Choroid plexus epithelial cell (primary cell): ENCODE measurements at regions not wholly inside any gene's neighbourhood (a gene's known extent, or its start where the extent isn't known, plus 50 kb on each side); places are given as distances from the start of the nearest gene placed in this dataset.

ENCODE experiments used
- DNase-seq: peaks from one replicate; pipeline ENCODE4 v3.0.0-alpha.2; 2010; ENCODE audit warnings: low read depth
- H3K4me3 ChIP-seq: 2 replicates; pipeline ENCODE4 v1.5.1; 2011; ENCODE audit warnings: low read depth, mild to moderate bottlenecking, control low read depth, low read length, moderate library complexity
- TF ChIP-seq, protein P1 (sequence below): conservative IDR thresholded peaks from 2 replicates; pipeline ENCODE4 v1.5.1; 2011; ENCODE audit warnings: low read depth, mild to moderate bottlenecking, control low read depth, inconsistent platforms, low read length, moderate library complexity

DNA sequence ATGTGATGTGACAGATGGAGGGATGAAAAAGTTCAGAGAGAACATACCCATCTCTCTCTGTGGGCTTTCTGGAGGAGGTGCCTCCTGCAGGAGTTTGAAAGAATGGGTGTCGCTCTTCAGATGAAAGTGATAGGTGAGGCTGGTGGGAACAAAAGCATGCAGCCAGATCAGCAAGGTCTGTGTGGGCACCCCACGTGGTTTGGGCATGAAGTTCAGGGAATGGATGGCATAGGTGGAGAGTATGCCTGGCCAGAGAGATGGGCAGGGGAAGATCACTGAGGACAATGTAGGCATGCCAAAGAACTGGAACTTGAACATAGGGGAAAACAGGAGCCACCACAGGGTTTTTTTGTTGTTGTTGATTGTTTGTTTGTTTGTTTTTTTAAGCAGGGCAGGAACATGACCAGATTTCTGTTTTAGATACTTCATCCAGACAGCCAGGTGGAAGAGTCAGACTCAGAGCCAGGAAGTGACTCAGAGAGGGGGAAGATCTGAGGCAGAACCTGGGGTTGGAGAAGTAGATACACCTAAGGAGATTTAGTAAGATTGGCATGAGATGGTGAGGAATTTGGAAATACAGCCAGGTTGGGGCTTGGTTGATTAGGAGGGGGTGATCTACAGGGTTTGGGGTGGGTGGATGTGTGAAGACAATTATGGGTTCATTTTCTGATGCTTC is 64.8 kb upstream of the CLSTN2 start:
- no peak for DNase-seq
- no peak overlapping the region for H3K4me3 ChIP-seq
- TF ChIP-seq, protein P1, sequence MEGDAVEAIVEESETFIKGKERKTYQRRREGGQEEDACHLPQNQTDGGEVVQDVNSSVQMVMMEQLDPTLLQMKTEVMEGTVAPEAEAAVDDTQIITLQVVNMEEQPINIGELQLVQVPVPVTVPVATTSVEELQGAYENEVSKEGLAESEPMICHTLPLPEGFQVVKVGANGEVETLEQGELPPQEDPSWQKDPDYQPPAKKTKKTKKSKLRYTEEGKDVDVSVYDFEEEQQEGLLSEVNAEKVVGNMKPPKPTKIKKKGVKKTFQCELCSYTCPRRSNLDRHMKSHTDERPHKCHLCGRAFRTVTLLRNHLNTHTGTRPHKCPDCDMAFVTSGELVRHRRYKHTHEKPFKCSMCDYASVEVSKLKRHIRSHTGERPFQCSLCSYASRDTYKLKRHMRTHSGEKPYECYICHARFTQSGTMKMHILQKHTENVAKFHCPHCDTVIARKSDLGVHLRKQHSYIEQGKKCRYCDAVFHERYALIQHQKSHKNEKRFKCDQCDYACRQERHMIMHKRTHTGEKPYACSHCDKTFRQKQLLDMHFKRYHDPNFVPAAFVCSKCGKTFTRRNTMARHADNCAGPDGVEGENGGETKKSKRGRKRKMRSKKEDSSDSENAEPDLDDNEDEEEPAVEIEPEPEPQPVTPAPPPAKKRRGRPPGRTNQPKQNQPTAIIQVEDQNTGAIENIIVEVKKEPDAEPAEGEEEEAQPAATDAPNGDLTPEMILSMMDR = no peak

DNA sequence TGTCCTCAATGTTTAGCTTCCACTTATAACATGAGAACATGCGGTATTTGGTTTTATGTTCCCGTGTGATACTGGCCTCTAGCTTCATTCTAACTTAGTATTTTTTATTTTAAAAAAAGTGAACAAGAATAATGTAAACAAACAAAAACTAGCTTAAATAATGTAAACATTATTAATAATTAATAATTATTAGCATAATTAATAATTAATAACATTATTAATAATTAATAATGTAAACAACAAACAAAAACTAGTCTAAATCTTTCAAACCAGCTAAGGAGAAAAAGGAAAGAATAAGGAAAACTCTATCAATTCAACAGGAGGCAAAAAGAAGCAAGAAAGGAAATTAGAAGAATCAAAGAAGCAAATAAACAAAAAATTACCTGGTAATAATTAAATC is 66.2 kb upstream of the CLSTN2 start:
- DNase-seq = no peak
- H3K4me3 ChIP-seq = no peak overlapping the region
- TF ChIP-seq, protein P1 = no peak

DNA sequence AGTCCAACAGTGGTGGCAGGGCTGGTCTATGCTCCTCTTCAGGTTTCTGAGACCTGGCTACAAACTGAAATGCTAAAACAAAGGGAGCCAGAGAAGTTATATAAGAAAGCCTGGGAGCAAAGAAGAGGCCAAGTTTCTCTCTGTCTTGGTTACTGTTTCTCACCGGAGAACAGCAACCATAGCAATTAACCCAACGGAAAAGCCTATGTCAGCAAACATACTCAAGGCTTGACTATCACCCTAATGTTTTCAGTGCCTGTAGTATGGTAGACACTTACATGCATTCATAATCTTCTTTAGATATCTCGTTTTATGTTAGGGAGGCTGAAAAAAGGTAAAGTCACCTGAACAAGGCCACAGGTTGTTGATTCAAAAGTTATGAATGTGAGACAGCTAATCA is 86.3 kb upstream of the CLSTN2 start:
- TF ChIP-seq, protein P1 = no peak
- H3K4me3 ChIP-seq = no peak overlapping the region
- DNase-seq = no peak

DNA sequence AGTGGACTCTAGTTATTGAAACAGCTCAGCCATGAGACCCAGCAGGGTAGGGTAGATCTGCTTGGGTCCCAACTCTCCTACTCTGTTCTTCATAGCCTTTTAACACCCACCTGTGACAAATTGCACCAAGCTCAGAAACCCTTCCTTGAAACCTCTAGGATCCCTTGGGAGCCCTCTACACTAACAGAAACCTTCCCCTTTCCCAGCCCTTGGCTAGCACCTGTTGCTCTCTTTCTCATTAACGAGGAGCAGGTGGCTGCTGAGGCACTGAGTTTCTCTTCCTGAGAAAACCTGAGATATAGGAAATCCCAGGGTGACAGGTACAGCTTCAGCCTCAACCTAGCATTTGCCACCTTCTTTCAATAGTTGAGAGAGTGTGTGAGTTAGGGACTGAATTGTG is 88.3 kb upstream of the CLSTN2 start:
- TF ChIP-seq, protein P1 = no peak
- DNase-seq = no peak
- no peak overlapping the region for H3K4me3 ChIP-seq

DNA sequence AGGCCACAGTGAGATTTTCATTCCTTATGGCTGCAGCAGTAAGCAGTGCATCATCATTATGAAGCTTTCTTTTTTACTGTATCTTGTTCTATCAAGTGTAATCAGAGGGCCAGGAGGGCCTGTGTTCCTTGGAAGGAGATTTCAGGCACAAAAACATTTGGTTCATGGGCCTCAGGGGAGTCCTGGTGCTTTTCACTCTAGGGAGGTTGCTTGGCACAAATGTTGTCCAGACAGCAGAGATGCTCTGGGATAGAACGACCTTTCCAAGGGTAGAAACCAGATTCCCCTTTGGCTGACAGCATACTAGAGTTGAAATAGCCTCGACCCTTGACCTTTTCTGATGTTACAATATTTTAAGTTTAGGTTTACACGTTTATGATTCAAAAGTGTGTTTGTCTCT is 95.3 kb upstream of the CLSTN2 start:
- TF ChIP-seq, protein P1 = no peak
- H3K4me3 ChIP-seq = no peak overlapping the region
- DNase-seq = no peak

DNA sequence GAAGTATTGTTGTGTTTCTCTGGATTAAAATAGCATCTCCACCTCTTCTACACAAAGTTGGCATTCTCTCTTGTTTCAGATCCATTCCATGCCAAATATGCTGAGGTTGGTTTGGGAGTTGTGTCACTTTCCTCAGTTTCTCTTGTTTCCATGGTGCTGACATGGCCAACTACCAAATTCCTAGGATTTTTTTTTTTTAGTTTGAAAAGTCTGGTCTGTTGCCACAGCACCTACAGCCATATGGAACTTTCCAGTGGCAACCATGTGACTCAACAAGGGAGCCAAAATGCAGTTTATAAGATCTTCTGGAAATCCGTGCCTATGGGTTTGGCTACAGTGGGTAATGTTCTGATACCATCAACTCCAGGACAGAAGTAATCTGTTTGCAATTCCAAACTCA is 96.0 kb upstream of the CLSTN2 start:
- DNase-seq = no peak
- TF ChIP-seq, protein P1 = no peak
- H3K4me3 ChIP-seq = no peak overlapping the region

DNA sequence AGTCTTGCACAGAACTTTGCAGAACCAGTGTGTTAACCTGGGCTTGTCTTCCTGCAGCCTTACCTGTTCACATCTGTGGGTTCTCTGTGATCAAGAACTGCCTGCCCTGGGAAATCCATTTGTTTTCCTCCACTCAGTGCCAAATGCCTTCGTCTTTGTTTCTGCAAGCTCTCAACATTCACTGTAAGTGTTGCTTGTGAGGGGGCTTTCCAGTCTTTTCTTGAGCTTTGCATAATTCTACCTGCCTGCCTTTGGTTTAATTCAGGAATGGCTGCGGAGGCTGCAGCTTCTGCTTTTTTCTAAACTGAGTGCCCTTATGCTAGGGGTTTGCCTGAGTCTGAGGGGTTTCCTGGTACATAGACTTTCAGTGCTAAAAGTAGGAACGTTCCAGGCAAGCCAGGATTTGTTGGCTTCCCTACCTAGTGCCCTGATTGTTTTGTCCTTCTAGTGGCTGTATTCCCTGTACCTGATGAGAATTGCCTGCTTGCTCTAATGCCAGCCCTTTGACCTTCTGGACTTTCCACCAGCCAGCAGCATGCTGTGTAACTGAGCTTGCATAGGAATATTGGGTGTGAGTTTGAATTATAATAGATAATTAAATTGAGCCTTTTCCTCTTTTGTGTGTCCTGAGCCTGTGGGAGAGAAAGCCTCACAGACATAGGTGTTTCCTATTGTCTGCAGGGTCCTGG is 96.6 kb upstream of the CLSTN2 start:
- no peak overlapping the region for H3K4me3 ChIP-seq
- DNase-seq = no peak
- TF ChIP-seq, protein P1 = no peak
